WERI-Rb-1 (cell line): ENCODE measurements at regions not wholly inside any gene's neighbourhood (a gene's known extent, or its start where the extent isn't known, plus 50 kb on each side); places are given as distances from the start of the nearest gene placed in this dataset.

Source experiments
- DNase-seq: peaks from one replicate; pipeline ENCODE4 v3.0.0-alpha.2; 2020
- H3K27ac ChIP-seq: fragments of 250-450 bp; sonication (Bioruptor Pico); 2 replicates; pipeline ENCODE4 v1.5.1; 2020; ENCODE audit warnings: mild to moderate bottlenecking, moderate library complexity
- H3K27me3 ChIP-seq: fragments of 250-450 bp; sonication (Bioruptor Pico); 2 replicates; pipeline ENCODE4 v1.5.1; 2021; ENCODE audit warnings: mild to moderate bottlenecking, low read depth, moderate library complexity; ENCODE audit not compliant: insufficient read depth, severe bottlenecking
- H3K36me3 ChIP-seq: fragments of 250-450 bp; sonication (Bioruptor Pico); 2 replicates; pipeline ENCODE4 v1.5.1; 2020; ENCODE audit warnings: mild to moderate bottlenecking, moderate library complexity
- H3K4me3 ChIP-seq: 2 replicates; pipeline ENCODE4 v1.5.1; 2011; ENCODE audit warnings: low read depth, mild to moderate bottlenecking, control low read depth, low read length
- H3K9me3 ChIP-seq: fragments of 250-450 bp; sonication (Bioruptor Pico); 2 replicates; pipeline ENCODE4 v1.5.1; 2021; ENCODE audit warnings: mild to moderate bottlenecking, moderate library complexity; ENCODE audit not compliant: severe bottlenecking
- TF ChIP-seq, protein P1 (sequence below): IDR thresholded peaks from 2 replicates; pipeline ENCODE4 v1.5.1; 2011; ENCODE audit warnings: low read depth, mild to moderate bottlenecking, control low read depth, inconsistent platforms, low read length

DNA sequence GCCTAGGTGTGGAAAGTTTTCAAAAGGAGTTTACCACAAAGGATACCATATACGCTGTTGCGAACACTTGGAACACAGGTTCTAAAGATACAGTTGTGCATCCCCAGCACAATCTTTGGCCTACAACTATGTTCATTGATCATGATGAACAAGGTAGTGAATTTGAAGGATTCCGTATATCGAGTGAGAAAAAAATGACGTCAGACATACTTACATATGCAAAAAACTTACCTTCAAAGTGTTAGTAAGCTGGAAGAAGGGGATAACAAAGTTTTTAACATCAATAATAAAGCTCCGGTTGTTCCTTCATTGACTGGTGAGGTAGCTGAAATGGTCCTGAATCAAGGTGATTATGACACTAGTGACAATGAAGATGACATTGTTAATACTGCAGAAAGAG lies 133.9 kb upstream of the PDE3A start:
- Histone ChIP-seq H3K27ac (no peak overlapping the region), H3K27me3 (no peaks in the 10 kb centered on the region), H3K36me3 (no peaks in the 10 kb centered on the region), H3K9me3 (no peaks in the 10 kb centered on the region), H3K4me3 (no peak overlapping the region)
- DNase-seq: no peak
- TF ChIP-seq, protein P1, sequence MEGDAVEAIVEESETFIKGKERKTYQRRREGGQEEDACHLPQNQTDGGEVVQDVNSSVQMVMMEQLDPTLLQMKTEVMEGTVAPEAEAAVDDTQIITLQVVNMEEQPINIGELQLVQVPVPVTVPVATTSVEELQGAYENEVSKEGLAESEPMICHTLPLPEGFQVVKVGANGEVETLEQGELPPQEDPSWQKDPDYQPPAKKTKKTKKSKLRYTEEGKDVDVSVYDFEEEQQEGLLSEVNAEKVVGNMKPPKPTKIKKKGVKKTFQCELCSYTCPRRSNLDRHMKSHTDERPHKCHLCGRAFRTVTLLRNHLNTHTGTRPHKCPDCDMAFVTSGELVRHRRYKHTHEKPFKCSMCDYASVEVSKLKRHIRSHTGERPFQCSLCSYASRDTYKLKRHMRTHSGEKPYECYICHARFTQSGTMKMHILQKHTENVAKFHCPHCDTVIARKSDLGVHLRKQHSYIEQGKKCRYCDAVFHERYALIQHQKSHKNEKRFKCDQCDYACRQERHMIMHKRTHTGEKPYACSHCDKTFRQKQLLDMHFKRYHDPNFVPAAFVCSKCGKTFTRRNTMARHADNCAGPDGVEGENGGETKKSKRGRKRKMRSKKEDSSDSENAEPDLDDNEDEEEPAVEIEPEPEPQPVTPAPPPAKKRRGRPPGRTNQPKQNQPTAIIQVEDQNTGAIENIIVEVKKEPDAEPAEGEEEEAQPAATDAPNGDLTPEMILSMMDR: no peak

DNA sequence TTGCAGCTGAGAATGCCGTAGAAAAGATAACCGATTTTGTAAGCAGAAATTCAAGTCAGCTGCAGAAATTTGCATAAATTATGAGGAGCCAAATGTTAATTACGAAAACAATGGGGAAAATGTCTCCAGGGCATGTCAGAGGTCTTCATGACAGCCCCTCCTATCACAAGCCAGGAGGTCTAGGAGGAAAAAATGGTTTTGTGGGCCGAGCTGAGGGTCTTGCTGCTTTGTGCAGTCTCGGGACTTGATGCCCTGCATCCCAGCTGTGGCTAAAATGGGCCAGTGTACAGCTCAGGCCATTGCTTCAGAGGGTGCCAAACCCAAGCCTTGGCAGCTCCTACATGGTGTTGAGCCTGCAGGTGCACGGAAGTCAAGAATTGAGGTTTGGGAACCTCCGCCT lies 131.2 kb upstream of the PDE3A start:
- Histone ChIP-seq H3K27me3 (no peaks in the 10 kb centered on the region), H3K4me3 (no peak overlapping the region), H3K27ac (no peak overlapping the region), H3K36me3 (no peaks in the 10 kb centered on the region), H3K9me3 (no peaks in the 10 kb centered on the region)
- no peak for DNase-seq
- TF ChIP-seq, protein P1: no peak

DNA sequence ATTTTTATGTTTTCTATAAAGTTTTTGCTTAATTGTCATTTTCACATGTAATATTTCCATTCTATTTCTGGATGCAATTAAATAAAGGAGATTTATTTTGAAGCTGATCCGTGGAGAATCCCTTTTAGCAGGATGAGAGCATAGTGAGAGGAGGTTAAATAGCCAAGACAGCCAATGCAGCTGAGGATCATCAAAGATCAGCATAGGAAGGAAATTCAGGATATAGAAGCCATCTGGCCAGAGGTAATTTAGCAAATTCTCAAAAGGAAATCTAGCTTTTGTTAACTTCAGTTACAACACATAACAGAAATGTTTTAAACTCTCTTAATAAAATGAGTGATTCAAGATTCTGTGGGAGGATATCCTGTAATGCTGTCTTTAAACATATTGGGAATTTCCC lies 122.8 kb upstream of the PDE3A start:
- no peaks in the 10 kb centered on the region for H3K36me3 ChIP-seq
- DNase-seq: no peak

DNA sequence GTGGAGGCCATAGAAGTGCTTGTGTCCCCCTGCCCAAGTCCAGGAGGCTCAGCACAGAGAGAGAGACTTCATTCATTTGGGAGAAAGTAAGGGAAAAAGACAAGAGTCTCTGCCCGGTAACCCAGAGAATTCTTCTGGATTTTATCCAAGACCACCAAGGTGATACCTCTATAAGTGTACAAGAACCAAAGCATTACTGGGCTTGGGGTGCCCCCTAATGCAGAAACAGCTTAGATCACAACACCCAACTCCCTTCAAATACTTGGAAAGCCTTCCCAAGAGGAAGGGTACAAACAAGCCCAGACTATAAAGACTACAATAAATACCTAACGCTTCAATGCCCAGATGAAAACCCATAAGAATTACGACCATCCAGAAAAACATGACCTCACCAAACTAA lies 119.7 kb upstream of the PDE3A start:
- TF ChIP-seq, protein P1: no peak
- Histone ChIP-seq H3K4me3 (no peak overlapping the region), H3K36me3 (no peaks in the 10 kb centered on the region), H3K27me3 (no peaks in the 10 kb centered on the region), H3K27ac (no peak overlapping the region), H3K9me3 (peaks cover 2% of the 10 kb centered on the region)
- DNase-seq: no peak

More for the DNA sequence above, 122.8 kb upstream of the PDE3A start:
- Histone ChIP-seq H3K27ac (no peak overlapping the region), H3K27me3 (no peaks in the 10 kb centered on the region), H3K4me3 (no peak overlapping the region), H3K9me3 (peaks cover 2% of the 10 kb centered on the region)
- TF ChIP-seq, protein P1: no peak

DNA sequence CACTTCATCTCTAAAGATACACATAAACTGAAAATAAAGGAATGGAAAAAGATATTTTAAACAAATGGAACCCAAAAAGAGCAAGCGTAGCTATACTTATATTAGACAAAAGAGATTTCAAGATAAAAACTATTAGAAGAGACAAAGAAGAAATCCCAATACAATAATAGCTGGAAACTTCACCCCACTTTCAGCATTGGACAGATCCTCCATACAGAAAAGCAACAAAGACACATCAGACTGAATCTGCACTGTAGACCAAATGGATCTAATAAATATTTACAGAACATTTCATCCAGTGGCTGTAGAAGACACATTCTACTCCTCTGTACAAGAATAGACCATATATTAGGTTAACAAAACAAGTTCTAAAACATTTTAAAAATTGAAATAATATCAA lies 117.6 kb upstream of the PDE3A start:
- Histone ChIP-seq H3K27me3 (no peaks in the 10 kb centered on the region), H3K36me3 (no peaks in the 10 kb centered on the region), H3K27ac (no peak overlapping the region), H3K4me3 (no peak overlapping the region), H3K9me3 (peaks cover 2% of the 10 kb centered on the region)
- no peak for DNase-seq
- TF ChIP-seq, protein P1: no peak

DNA sequence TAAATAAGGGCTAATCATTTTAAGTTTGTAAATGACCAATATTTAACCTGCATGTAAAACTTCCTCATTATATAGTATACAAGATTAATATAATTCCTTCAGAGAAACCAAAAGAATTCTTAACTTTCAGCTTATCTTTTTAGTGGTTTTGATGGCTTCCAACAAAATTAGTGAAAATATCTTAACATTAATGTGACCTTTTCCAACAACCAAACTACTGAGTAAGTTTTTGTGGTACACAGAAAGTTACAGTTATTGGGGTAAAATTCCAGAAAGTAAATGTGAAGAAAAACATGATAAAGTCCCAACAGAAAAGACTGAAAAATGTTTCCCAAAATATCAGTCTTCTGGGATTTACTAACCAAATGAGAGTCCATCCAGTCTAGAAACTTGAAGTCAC lies 111.0 kb upstream of the PDE3A start:
- DNase-seq: no peak
- H3K4me3 ChIP-seq: no peak overlapping the region
- no peaks in the 10 kb centered on the region for H3K36me3 ChIP-seq
- TF ChIP-seq, protein P1: no peak
- no peaks in the 10 kb centered on the region for H3K27me3 ChIP-seq
- H3K27ac ChIP-seq: no peak overlapping the region
- no peaks in the 10 kb centered on the region for H3K9me3 ChIP-seq
